MCF 10A (cell line): ENCODE measurements at regions not wholly inside any gene's neighbourhood (a gene's known extent, or its start where the extent isn't known, plus 50 kb on each side); places are given as distances from the start of the nearest gene placed in this dataset.

ENCODE experiments used
- BruUV-seq: library from RNA; stranded (reverse); fragments of 400-500 nt; replicated peaks from 2 replicates; lab custom pipeline; 2021; lab: Mats Ljungman, UMichigan
- CTCF ChIA-PET: fragments of 300-600 bp; sonication (Branson Sonifier 250); formaldehyde crosslinking; extraction: SDS; loops from one replicate; lab custom pipeline; 2021; ENCODE audit warnings: antibody characterized with exemption, inconsistent platforms; lab: Yijun Ruan, JAX
- POLR2A ChIA-PET: fragments of 300-600, 350-650 bp; sonication (Branson Sonifier 250); formaldehyde crosslinking; extraction: SDS; loops from one replicate; lab custom pipeline; 2020; ENCODE audit warnings: antibody characterized with exemption, inconsistent platforms; lab: Yijun Ruan, JAX
- DNase-seq: peaks from one replicate; pipeline ENCODE4 v3.0.0-alpha.2; 2018; ENCODE audit not compliant: unreplicated experiment
- H3K27ac Mint-ChIP-seq: one replicate; pipeline ENCODE4 v1.8.0; 2022; ENCODE audit warnings: mild to moderate bottlenecking, low read depth, mixed read lengths; ENCODE audit not compliant: unreplicated experiment
- H3K27me3 Mint-ChIP-seq: one replicate; pipeline ENCODE4 v1.8.0; 2022; ENCODE audit warnings: mixed read lengths; ENCODE audit not compliant: insufficient read depth, unreplicated experiment
- H3K36me3 Mint-ChIP-seq: one replicate; pipeline ENCODE4 v1.8.0; 2022; ENCODE audit warnings: mild to moderate bottlenecking, moderate library complexity, mixed read lengths; ENCODE audit not compliant: insufficient read depth, unreplicated experiment
- H3K4me1 Mint-ChIP-seq: one replicate; pipeline ENCODE4 v1.8.0; 2022; ENCODE audit warnings: mixed read lengths; ENCODE audit not compliant: insufficient read depth, unreplicated experiment
- H3K4me3 Mint-ChIP-seq: one replicate; pipeline ENCODE4 v1.8.0; 2022; ENCODE audit warnings: mild to moderate bottlenecking, moderate library complexity, mixed read lengths; ENCODE audit not compliant: unreplicated experiment
- H3K9me3 Mint-ChIP-seq: one replicate; pipeline ENCODE4 v1.8.0; 2022; ENCODE audit warnings: mixed read lengths; ENCODE audit not compliant: unreplicated experiment
- CTCF ChIP-seq: fragments of 200-600 bp; IDR thresholded peaks from one replicate; pipeline ENCODE4 v1.8.0; 2022; ENCODE audit warnings: antibody characterized with exemption, mild to moderate bottlenecking; ENCODE audit not compliant: unreplicated experiment
- intact Hi-C: fragments of 100-400 bp; cut with micrococcal nuclease; formaldehyde crosslinking; loops from 2 replicates; pipeline ENCODE4 v1.14.1; 2022

- no TSS peak for BruUV-seq
- CTCF ChIA-PET: no interaction called here
- H3K36me3 Mint-ChIP-seq: no peaks in the 10 kb centered on the region
Observed at GRCh38 chr20:24722586-24722985, 226.5 kb upstream of the CST7 start.

GRCh38 chr20:24723186-24723585 is 225.9 kb upstream of the CST7 start:
- TF ChIP-seq CTCF: no peak
- Mint-ChIP-seq H3K9me3 (peaks cover 5% of the 10 kb centered on the region), H3K27me3 (peaks cover 11% of the 10 kb centered on the region), H3K4me3 (no peak overlapping the region), H3K36me3 (no peaks in the 10 kb centered on the region), H3K4me1 (no peaks in the 10 kb centered on the region), H3K27ac (no peak overlapping the region)
- no peak for DNase-seq
- ChIA-PET POLR2A (no interaction called here), CTCF (no interaction called here)
- BruUV-seq: no TSS peak
- intact Hi-C loops: no loop called here

More at GRCh38 chr20:24722586-24722985, 226.5 kb upstream of the CST7 start:
- peaks cover 7% of the 10 kb centered on the region for H3K9me3 Mint-ChIP-seq
- H3K27me3 Mint-ChIP-seq: peaks cover 14% of the 10 kb centered on the region
- intact Hi-C loops: no loop called here
- POLR2A ChIA-PET: no interaction called here
- no peaks in the 10 kb centered on the region for H3K4me1 Mint-ChIP-seq
- no peak overlapping the region for H3K27ac Mint-ChIP-seq
- DNase-seq: no peak
- H3K4me3 Mint-ChIP-seq: no peak overlapping the region
- no peak for TF ChIP-seq CTCF

GRCh38 chr20:24723647-24724352 is 225.3 kb upstream of the CST7 start:
- H3K27me3 Mint-ChIP-seq: peaks cover 11% of the 10 kb centered on the region
- intact Hi-C loops: no loop called here
- DNase-seq: no peak
- no peak overlapping the region for H3K4me3 Mint-ChIP-seq
- TF ChIP-seq CTCF: no peak
- H3K4me1 Mint-ChIP-seq: no peaks in the 10 kb centered on the region
- POLR2A ChIA-PET: no interaction called here
- H3K9me3 Mint-ChIP-seq: no peaks in the 10 kb centered on the region
- H3K27ac Mint-ChIP-seq: no peak overlapping the region
- CTCF ChIA-PET: no interaction called here
- no peaks in the 10 kb centered on the region for H3K36me3 Mint-ChIP-seq
- no TSS peak for BruUV-seq

GRCh38 chr20:24724982-24725533 is 224.0 kb upstream of the CST7 start:
- no peak overlapping the region for H3K27ac Mint-ChIP-seq
- H3K4me3 Mint-ChIP-seq: no peak overlapping the region
- H3K4me1 Mint-ChIP-seq: no peaks in the 10 kb centered on the region
- peaks cover 11% of the 10 kb centered on the region for H3K27me3 Mint-ChIP-seq
- H3K36me3 Mint-ChIP-seq: no peaks in the 10 kb centered on the region
- DNase-seq: no peak
- POLR2A ChIA-PET: no interaction called here
- BruUV-seq: no TSS peak
- TF ChIP-seq CTCF: no peak
- H3K9me3 Mint-ChIP-seq: no peaks in the 10 kb centered on the region
- intact Hi-C loops: no loop called here
- CTCF ChIA-PET: no interaction called here
